H9 (cell line): ENCODE measurements at regions not wholly inside any gene's neighbourhood (a gene's known extent, or its start where the extent isn't known, plus 50 kb on each side); places are given as distances from the start of the nearest gene placed in this dataset.

Experiments
- DNase-seq: peaks from one replicate; pipeline ENCODE4 v3.0.0-alpha.2; 2017
- H2AFZ ChIP-seq: one replicate; pipeline ENCODE4 v1.6.1; 2013; ENCODE audit warnings: mild to moderate bottlenecking, low read length, control low read depth, moderate library complexity
- H2AK5ac ChIP-seq: 2 replicates; pipeline ENCODE4 v1.6.1; 2013; ENCODE audit warnings: low read length, control low read depth, mixed read lengths; ENCODE audit not compliant: insufficient read length
- H2BK120ac ChIP-seq: one replicate; pipeline ENCODE4 v1.6.1; 2013; ENCODE audit warnings: low read depth, mild to moderate bottlenecking, low read length, control low read depth, inconsistent platforms; ENCODE audit not compliant: poor library complexity, severe bottlenecking
- H2BK12ac ChIP-seq: 2 replicates; pipeline ENCODE4 v1.6.1; 2013; ENCODE audit warnings: low read length, control low read depth, mixed read lengths, low read depth; ENCODE audit not compliant: insufficient read length
- H2BK15ac ChIP-seq: 2 replicates; pipeline ENCODE4 v1.6.1; 2013; ENCODE audit warnings: low read depth, low read length, control low read depth
- H2BK20ac ChIP-seq: one replicate; pipeline ENCODE4 v1.6.1; 2013; ENCODE audit warnings: low read depth, mild to moderate bottlenecking, low read length, control low read depth, inconsistent platforms; ENCODE audit not compliant: poor library complexity, severe bottlenecking
- H2BK5ac ChIP-seq: 2 replicates; pipeline ENCODE4 v1.6.1; 2013; ENCODE audit warnings: low read length, control low read depth, mixed read lengths; ENCODE audit not compliant: insufficient read length
- H3K14ac ChIP-seq: 2 replicates; pipeline ENCODE4 v1.6.1; 2013; ENCODE audit warnings: low read length, control low read depth; ENCODE audit not compliant: insufficient read depth
- H3K18ac ChIP-seq: 2 replicates; pipeline ENCODE4 v1.6.1; 2013; ENCODE audit warnings: low read depth, mild to moderate bottlenecking, mixed read lengths, low read length, control low read depth; ENCODE audit not compliant: insufficient read length
- H3K23ac ChIP-seq: 2 replicates; pipeline ENCODE4 v1.6.1; 2013; ENCODE audit warnings: low read length, control low read depth, mixed read lengths, low read depth; ENCODE audit not compliant: insufficient read length
- H3K23me2 ChIP-seq: 2 replicates; pipeline ENCODE4 v1.6.1; 2013; ENCODE audit warnings: low read depth, mild to moderate bottlenecking, mixed read lengths, low read length, control low read depth; ENCODE audit not compliant: insufficient read length, poor library complexity, severe bottlenecking
- H3K27ac ChIP-seq: 2 replicates; pipeline ENCODE4 v1.5.1; 2013; ENCODE audit warnings: low read length, control low read depth, mixed read lengths, low read depth; ENCODE audit not compliant: insufficient read length
- H3K27me3 ChIP-seq: 2 replicates; pipeline ENCODE4 v1.6.1; 2013; ENCODE audit warnings: low read length, control low read depth, inconsistent platforms; ENCODE audit not compliant: insufficient read depth
- H3K4ac ChIP-seq: 2 replicates; pipeline ENCODE4 v1.6.1; 2013; ENCODE audit warnings: low read depth, mild to moderate bottlenecking, control low read depth, inconsistent platforms, low read length, moderate library complexity
- H3K4me1 ChIP-seq: 2 replicates; pipeline ENCODE4 v1.6.1; 2013; ENCODE audit warnings: low read length, control low read depth, inconsistent platforms; ENCODE audit not compliant: insufficient read depth
- H3K4me2 ChIP-seq: 2 replicates; pipeline ENCODE4 v1.6.1; 2013; ENCODE audit warnings: low read length, control low read depth, mixed read lengths; ENCODE audit not compliant: insufficient read length, insufficient read depth
- H3K56ac ChIP-seq: 2 replicates; pipeline ENCODE4 v1.6.1; 2013; ENCODE audit warnings: low read depth, mild to moderate bottlenecking, mixed read lengths, low read length, control low read depth; ENCODE audit not compliant: insufficient read length
- H3K79me1 ChIP-seq: 2 replicates; pipeline ENCODE4 v1.6.1; 2013; ENCODE audit warnings: low read depth, mild to moderate bottlenecking, moderate library complexity, low read length, control low read depth, inconsistent platforms; ENCODE audit not compliant: insufficient read depth, poor library complexity, severe bottlenecking
- H3K79me2 ChIP-seq: 2 replicates; pipeline ENCODE4 v1.6.1; 2013; ENCODE audit warnings: low read length, control low read depth, inconsistent platforms; ENCODE audit not compliant: insufficient read depth
- H3K9ac ChIP-seq: 2 replicates; pipeline ENCODE4 v1.6.1; 2013; ENCODE audit warnings: low read length, control low read depth, mixed read lengths; ENCODE audit not compliant: insufficient read length; ENCODE audit errors: extremely low read depth
- H3K9me3 ChIP-seq: one replicate; pipeline ENCODE4 v1.6.1; 2013; ENCODE audit warnings: low read depth, low read length, inconsistent platforms; ENCODE audit not compliant: control insufficient read depth
- H3T11ph ChIP-seq: one replicate; pipeline ENCODE4 v1.6.1; 2013; ENCODE audit warnings: mild to moderate bottlenecking, low read length, control low read depth, inconsistent platforms
- H4K20me1 ChIP-seq: one replicate; pipeline ENCODE4 v1.6.1; 2013; ENCODE audit not compliant: control insufficient read depth, insufficient read length, insufficient read depth
- H4K5ac ChIP-seq: 2 replicates; pipeline ENCODE4 v1.6.1; 2013; ENCODE audit warnings: low read depth, mild to moderate bottlenecking, mixed read lengths, low read length, control low read depth; ENCODE audit not compliant: insufficient read length
- H4K8ac ChIP-seq: replicated peaks from 2 replicates; pipeline ENCODE4 v1.6.1; 2013; ENCODE audit warnings: low read length, control low read depth, mixed read lengths, low read depth; ENCODE audit not compliant: insufficient read length
- H4K91ac ChIP-seq: 2 replicates; pipeline ENCODE4 v1.6.1; 2013; ENCODE audit warnings: low read depth, mild to moderate bottlenecking, moderate library complexity, mixed read lengths, low read length, control low read depth; ENCODE audit not compliant: insufficient read length
- H3K27ac Mint-ChIP-seq, 3 experiments: 2 replicates in 2 of 3; 3 replicates in 1 of 3; pipeline ENCODE4 v1.8.0; 2020 to 2021; ENCODE audit warnings: mixed read lengths in 3 of 3, mild to moderate bottlenecking in 1 of 3, moderate library complexity in 1 of 3
- H3K27me3 Mint-ChIP-seq: 2 replicates; pipeline ENCODE4 v1.8.0; 2021; ENCODE audit warnings: low read depth, mild to moderate bottlenecking, moderate library complexity, mixed read lengths
- H3K36me3 Mint-ChIP-seq, 3 experiments: 2 replicates in 2 of 3; 3 replicates in 1 of 3; pipeline ENCODE4 v1.8.0; 2020 to 2021; ENCODE audit warnings: low read depth in 3 of 3, mixed read lengths in 3 of 3; ENCODE audit not compliant: insufficient read depth in 1 of 3
- H3K4me1 Mint-ChIP-seq, 2 experiments: 2 replicates each; pipeline ENCODE4 v1.8.0; 2020; ENCODE audit warnings: mixed read lengths in 2 of 2
- H3K4me3 Mint-ChIP-seq, 2 experiments: 2 replicates in 1 of 2; 3 replicates in 1 of 2; pipeline ENCODE4 v1.8.0; 2020 to 2021; ENCODE audit warnings: mild to moderate bottlenecking in 2 of 2, mixed read lengths in 2 of 2, moderate library complexity in 1 of 2
- H3K9me3 Mint-ChIP-seq, 2 experiments: 2 replicates in 1 of 2; 3 replicates in 1 of 2; pipeline ENCODE4 v1.8.0; 2020; ENCODE audit warnings: mild to moderate bottlenecking in 2 of 2, mixed read lengths in 2 of 2, moderate library complexity in 1 of 2
- WGBS: extraction: QIAGEN DNeasy Blood & Tissue Kit; methylation state at CpG from one replicate; pipeline ENCODE4 v1.1.7; 2013; ENCODE audit warnings: missing lambda C conversion rate, low lambda C conversion rate, mixed read lengths; ENCODE audit not compliant: insufficient read length; ENCODE audit errors: extremely low coverage; 5-methylcytosine and 5-hydroxymethylcytosine counted together
- TF ChIP-seq, protein P1 (sequence below): fragments of 200-600 bp; sonication (generic); conservative IDR thresholded peaks from 3 replicates; pipeline ENCODE4 v1.8.0; 2021; ENCODE audit warnings: antibody characterized with exemption, mild to moderate bottlenecking

DNA sequence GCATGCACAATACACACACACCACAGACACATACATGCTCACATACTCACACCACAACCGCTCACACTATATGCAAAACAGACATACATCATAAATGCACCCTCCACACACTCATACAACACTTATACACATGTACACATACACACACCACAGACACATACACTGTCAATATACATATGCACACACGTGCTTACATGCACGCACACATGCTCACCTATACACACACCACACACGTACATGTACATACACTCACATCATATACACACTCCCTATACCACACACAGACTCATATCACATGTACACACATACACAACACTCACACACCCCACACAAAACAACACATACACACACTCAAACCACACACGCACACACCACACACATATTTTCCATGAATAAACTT, 885.3 kb downstream of the TBC1D22A start:
- H2AFZ ChIP-seq, result no peak overlapping the region
- no peak overlapping the region for H4K5ac ChIP-seq
- no peak overlapping the region for H3K27ac Mint-ChIP-seq
- no peak overlapping the region for H3K4ac ChIP-seq
- no peak overlapping the region for H2BK20ac ChIP-seq
- H2BK5ac ChIP-seq, result no peak overlapping the region
- H2BK120ac ChIP-seq, result no peak overlapping the region
- H3K9me3 Mint-ChIP-seq, result peaks cover 0 to 6% of the 10 kb centered on the region in 2 experiments; a peak in 2 of 5 replicates
- H3K27ac ChIP-seq, result no peak overlapping the region
- no peak overlapping the region for H3K4me3 Mint-ChIP-seq
- H3K79me1 ChIP-seq, result no peaks in the 10 kb centered on the region
- H4K8ac ChIP-seq, result no peak overlapping the region
- H3K4me1 Mint-ChIP-seq, result peaks cover 10 to 13% of the 10 kb centered on the region in 2 experiments
- H4K20me1 ChIP-seq, result no peaks in the 10 kb centered on the region
- H4K91ac ChIP-seq, result no peak overlapping the region
- H3K18ac ChIP-seq, result no peak overlapping the region
- H3K27me3 Mint-ChIP-seq, result peaks cover 2% of the 10 kb centered on the region
- DNase-seq, result peak; percentile 0
- H2AK5ac ChIP-seq, result no peak overlapping the region
- H3K9ac ChIP-seq, result no peak overlapping the region
- no peaks in the 10 kb centered on the region; the same call in 1 of the 2 replicates for H3K27me3 ChIP-seq
- WGBS, result 100% methylated on average over 2 of the region's 5 CpGs
- no peaks in the 10 kb centered on the region for H3K9me3 ChIP-seq
- no peaks in the 10 kb centered on the region for H3K23me2 ChIP-seq
- H3T11ph ChIP-seq, result no peak overlapping the region
- H3K4me2 ChIP-seq, result no peak overlapping the region
- H3K14ac ChIP-seq, result no peak overlapping the region
- no peak overlapping the region for H3K56ac ChIP-seq
- H3K79me2 ChIP-seq, result no peaks in the 10 kb centered on the region
- H2BK12ac ChIP-seq, result no peak overlapping the region
- 0 out of 2 replicates have a peak, but pooled peaks cover 2% of the 10 kb centered on the region for H3K4me1 ChIP-seq
- H3K23ac ChIP-seq, result no peak overlapping the region
- H2BK15ac ChIP-seq, result no peak overlapping the region
- 0 out of 7 replicates have a peak, but pooled peaks cover 0 to 3% (median 0%) of the 10 kb centered on the region in 3 experiments for H3K36me3 Mint-ChIP-seq
- TF ChIP-seq, protein P1, sequence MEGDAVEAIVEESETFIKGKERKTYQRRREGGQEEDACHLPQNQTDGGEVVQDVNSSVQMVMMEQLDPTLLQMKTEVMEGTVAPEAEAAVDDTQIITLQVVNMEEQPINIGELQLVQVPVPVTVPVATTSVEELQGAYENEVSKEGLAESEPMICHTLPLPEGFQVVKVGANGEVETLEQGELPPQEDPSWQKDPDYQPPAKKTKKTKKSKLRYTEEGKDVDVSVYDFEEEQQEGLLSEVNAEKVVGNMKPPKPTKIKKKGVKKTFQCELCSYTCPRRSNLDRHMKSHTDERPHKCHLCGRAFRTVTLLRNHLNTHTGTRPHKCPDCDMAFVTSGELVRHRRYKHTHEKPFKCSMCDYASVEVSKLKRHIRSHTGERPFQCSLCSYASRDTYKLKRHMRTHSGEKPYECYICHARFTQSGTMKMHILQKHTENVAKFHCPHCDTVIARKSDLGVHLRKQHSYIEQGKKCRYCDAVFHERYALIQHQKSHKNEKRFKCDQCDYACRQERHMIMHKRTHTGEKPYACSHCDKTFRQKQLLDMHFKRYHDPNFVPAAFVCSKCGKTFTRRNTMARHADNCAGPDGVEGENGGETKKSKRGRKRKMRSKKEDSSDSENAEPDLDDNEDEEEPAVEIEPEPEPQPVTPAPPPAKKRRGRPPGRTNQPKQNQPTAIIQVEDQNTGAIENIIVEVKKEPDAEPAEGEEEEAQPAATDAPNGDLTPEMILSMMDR, result no peak
